A673 (cell line): ENCODE measurements at regions not wholly inside any gene's neighbourhood (a gene's known extent, or its start where the extent isn't known, plus 50 kb on each side); places are given as distances from the start of the nearest gene placed in this dataset.

Source experiments
- BruUV-seq: library from RNA; stranded (reverse); fragments of 400-500 nt; replicated peaks from 2 replicates; lab custom pipeline; 2021; lab: Mats Ljungman, UMichigan
- CTCF ChIA-PET: fragments of 300-600 bp; sonication (Branson Sonifier 250); formaldehyde crosslinking; loops from one replicate; lab custom pipeline; 2022; ENCODE audit warnings: antibody characterized with exemption; lab: Charles Lee
- POLR2A ChIA-PET: fragments of 300-600 bp; sonication (Branson Sonifier 250); formaldehyde crosslinking; loops from one replicate; lab custom pipeline; 2022; ENCODE audit warnings: antibody characterized with exemption; ENCODE audit not compliant: low non-redundant PET; lab: Charles Lee
- DNase-seq: peaks from one replicate; pipeline ENCODE4 v3.0.0-alpha.2; 2015; ENCODE audit warnings: low spot score
- H3K27ac ChIP-seq: fragments of 200-600 bp; sonication (generic); 2 replicates; pipeline ENCODE4 v1.5.1; 2016; ENCODE audit warnings: mixed run types, low read depth, mild to moderate bottlenecking, mixed read lengths, antibody characterized with exemption, low read length; ENCODE audit not compliant: poor library complexity, severe bottlenecking
- H3K27me3 ChIP-seq: fragments of 200-600 bp; sonication (generic); replicated peaks from 2 replicates; pipeline ENCODE4 v1.6.1; 2017; ENCODE audit warnings: mixed run types, low read depth, mild to moderate bottlenecking, mixed read lengths, antibody characterized with exemption, low read length; ENCODE audit not compliant: insufficient read depth, poor library complexity
- H3K36me3 ChIP-seq: fragments of 200-600 bp; sonication (generic); 2 replicates; pipeline ENCODE4 v1.6.1; 2016; ENCODE audit warnings: mixed run types, mild to moderate bottlenecking, mixed read lengths, antibody characterized with exemption, low read length; ENCODE audit not compliant: insufficient read depth, poor library complexity, severe bottlenecking
- H3K4me1 ChIP-seq: fragments of 200-600 bp; sonication (generic); 2 replicates; pipeline ENCODE4 v1.6.1; 2017; ENCODE audit warnings: mixed run types, mild to moderate bottlenecking, mixed read lengths, antibody characterized with exemption, low read length; ENCODE audit not compliant: insufficient read depth, poor library complexity, severe bottlenecking
- H3K4me3 ChIP-seq: fragments of 200-600 bp; sonication (generic); 2 replicates; pipeline ENCODE4 v1.5.1; 2016; ENCODE audit warnings: low read depth, mixed run types, mild to moderate bottlenecking, mixed read lengths, low read length; ENCODE audit not compliant: poor library complexity, severe bottlenecking
- H3K9me3 ChIP-seq: fragments of 200-600 bp; sonication (generic); 2 replicates; pipeline ENCODE4 v1.6.1; 2016; ENCODE audit warnings: mixed run types, low read depth, mild to moderate bottlenecking, mixed read lengths, antibody characterized with exemption, low read length; ENCODE audit not compliant: poor library complexity, severe bottlenecking
- CTCF ChIP-seq: fragments of 300-800, 200-600 bp; sonication (generic); conservative IDR thresholded peaks from 2 replicates; pipeline ENCODE4 v1.5.1; 2017; ENCODE audit warnings: low read depth, mild to moderate bottlenecking, antibody characterized with exemption, low read length, moderate library complexity, mixed read lengths
- EZH2 ChIP-seq: fragments of 200-600 bp; sonication (generic); IDR thresholded peaks from 2 replicates; pipeline ENCODE4 v1.6.1; 2017; ENCODE audit warnings: borderline replicate concordance, low read depth, mild to moderate bottlenecking, mixed read lengths, antibody characterized with exemption, low read length; ENCODE audit not compliant: poor library complexity, severe bottlenecking
- intact Hi-C: fragments of 100-400 bp; cut with micrococcal nuclease; formaldehyde crosslinking; loops from one replicate; pipeline ENCODE4 v1.10.0; 2022; ENCODE audit not compliant: unreplicated experiment

- Histone ChIP-seq H3K27me3 (no peaks in the 10 kb centered on the region), H3K4me3 (no peak overlapping the region), H3K27ac (no peak overlapping the region), H3K9me3 (no peaks in the 10 kb centered on the region), H3K4me1 (no peaks in the 10 kb centered on the region), H3K36me3 (no peaks in the 10 kb centered on the region)
- no peak for TF ChIP-seq EZH2
- no peak for TF ChIP-seq CTCF
- DNase-seq: no peak
- BruUV-seq: no TSS peak
- POLR2A ChIA-PET: no interaction called here
- intact Hi-C loops: no loop called here
- CTCF ChIA-PET: no interaction called here
Measured at GRCh38 chr2:79394485-79394859, 118.4 kb upstream of the CTNNA2 start.

- no peak for DNase-seq
- no peaks in the 10 kb centered on the region for H3K36me3 ChIP-seq
- TF ChIP-seq CTCF: no peak
- no peak for TF ChIP-seq EZH2
- no peak overlapping the region for H3K4me3 ChIP-seq
- no peak overlapping the region for H3K27ac ChIP-seq
- CTCF ChIA-PET: no interaction called here
- H3K9me3 ChIP-seq: no peaks in the 10 kb centered on the region
- intact Hi-C loops: no loop called here
- POLR2A ChIA-PET: no interaction called here
- H3K4me1 ChIP-seq: no peaks in the 10 kb centered on the region
- H3K27me3 ChIP-seq: no peaks in the 10 kb centered on the region
- BruUV-seq: no TSS peak
Measured at GRCh38 chr2:79393806-79394484, 118.9 kb upstream of the CTNNA2 start.

GRCh38 chr2:79393107-79393685 is 119.7 kb upstream of the CTNNA2 start:
- POLR2A ChIA-PET: no interaction called here
- Histone ChIP-seq H3K4me3 (no peak overlapping the region), H3K27ac (no peak overlapping the region), H3K9me3 (no peaks in the 10 kb centered on the region), H3K36me3 (no peaks in the 10 kb centered on the region), H3K4me1 (no peaks in the 10 kb centered on the region), H3K27me3 (no peaks in the 10 kb centered on the region)
- CTCF ChIA-PET: no interaction called here
- DNase-seq: no peak
- intact Hi-C loops: no loop called here
- TF ChIP-seq CTCF (no peak), EZH2 (no peak)
- no TSS peak for BruUV-seq
